Esophagus muscularis mucosa (tissue), 3 donors: ENCODE measurements at regions not wholly inside any gene's neighbourhood (a gene's known extent, or its start where the extent isn't known, plus 50 kb on each side); places are given as distances from the start of the nearest gene placed in this dataset.
"Not testable (repeated sequence)": the region's sequence is repeated elsewhere in the genome, so short reads cannot be mapped to it uniquely, and the experiment has no call there.

Experiments used
- POLR2A ChIP-seq: fragments of 450-650 bp; IDR thresholded peaks from one replicate; pipeline ENCODE4 v1.6.1; 2017; ENCODE audit warnings: antibody characterized with exemption, moderate library complexity, mild to moderate bottlenecking, low read depth
- TF ChIP-seq, protein P1 (sequence below), 3 experiments: fragments of 200-600 bp in 2 of 3; fragments of 450-650 bp in 1 of 3; sonication (generic) in 2 of 3; IDR thresholded peaks; one replicate each; pipeline ENCODE4 v1.5.1; 2017 to 2019; ENCODE audit warnings: antibody characterized with exemption in 3 of 3, mild to moderate bottlenecking in 2 of 3, moderate library complexity in 1 of 3

DNA sequence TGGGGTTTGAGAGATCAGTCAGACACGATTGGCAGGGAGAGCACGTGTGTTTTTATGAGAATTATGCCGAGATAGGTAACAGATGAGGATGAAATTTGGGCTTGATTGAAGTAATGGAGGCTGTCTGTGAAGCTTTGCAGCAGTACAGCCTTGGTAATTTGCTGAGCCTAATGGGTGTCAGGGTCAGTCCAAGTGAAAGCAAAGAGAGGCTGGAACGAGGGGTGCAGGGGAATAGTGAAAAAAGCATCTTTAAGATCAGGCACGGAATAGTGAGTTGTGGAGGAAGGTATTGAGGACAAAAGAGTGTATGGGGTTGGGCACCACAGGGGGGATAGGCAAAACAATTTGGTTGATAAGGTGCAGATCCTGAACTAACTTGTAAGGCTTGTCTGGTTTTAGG is 116.4 kb downstream of the TLR5 start:
- TF ChIP-seq, protein P1, sequence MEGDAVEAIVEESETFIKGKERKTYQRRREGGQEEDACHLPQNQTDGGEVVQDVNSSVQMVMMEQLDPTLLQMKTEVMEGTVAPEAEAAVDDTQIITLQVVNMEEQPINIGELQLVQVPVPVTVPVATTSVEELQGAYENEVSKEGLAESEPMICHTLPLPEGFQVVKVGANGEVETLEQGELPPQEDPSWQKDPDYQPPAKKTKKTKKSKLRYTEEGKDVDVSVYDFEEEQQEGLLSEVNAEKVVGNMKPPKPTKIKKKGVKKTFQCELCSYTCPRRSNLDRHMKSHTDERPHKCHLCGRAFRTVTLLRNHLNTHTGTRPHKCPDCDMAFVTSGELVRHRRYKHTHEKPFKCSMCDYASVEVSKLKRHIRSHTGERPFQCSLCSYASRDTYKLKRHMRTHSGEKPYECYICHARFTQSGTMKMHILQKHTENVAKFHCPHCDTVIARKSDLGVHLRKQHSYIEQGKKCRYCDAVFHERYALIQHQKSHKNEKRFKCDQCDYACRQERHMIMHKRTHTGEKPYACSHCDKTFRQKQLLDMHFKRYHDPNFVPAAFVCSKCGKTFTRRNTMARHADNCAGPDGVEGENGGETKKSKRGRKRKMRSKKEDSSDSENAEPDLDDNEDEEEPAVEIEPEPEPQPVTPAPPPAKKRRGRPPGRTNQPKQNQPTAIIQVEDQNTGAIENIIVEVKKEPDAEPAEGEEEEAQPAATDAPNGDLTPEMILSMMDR (IDR thresholded peaks at IDR 0.05): not testable (repeated sequence)
- TF ChIP-seq POLR2A: not testable (repeated sequence)
